OCI-LY1 (cell line): ENCODE measurements at regions not wholly inside any gene's neighbourhood (a gene's known extent, or its start where the extent isn't known, plus 50 kb on each side); places are given as distances from the start of the nearest gene placed in this dataset.

Source experiments
- EZH2 ChIP-seq: fragments of 200-600 bp; sonication (generic), shearing (Covaris generic); IDR thresholded peaks from 2 replicates; pipeline ENCODE4 v1.8.0; 2017; ENCODE audit warnings: borderline replicate concordance, mixed run types, mild to moderate bottlenecking, antibody characterized with exemption, low read length, moderate library complexity, mixed read lengths
- TF ChIP-seq, protein P1 (sequence below): fragments of 200-600 bp; sonication (generic), shearing (Covaris generic); IDR thresholded peaks from 2 replicates; pipeline ENCODE4 v1.5.1; 2017; ENCODE audit warnings: mild to moderate bottlenecking, antibody characterized with exemption, low read length, moderate library complexity, mixed read lengths

DNA sequence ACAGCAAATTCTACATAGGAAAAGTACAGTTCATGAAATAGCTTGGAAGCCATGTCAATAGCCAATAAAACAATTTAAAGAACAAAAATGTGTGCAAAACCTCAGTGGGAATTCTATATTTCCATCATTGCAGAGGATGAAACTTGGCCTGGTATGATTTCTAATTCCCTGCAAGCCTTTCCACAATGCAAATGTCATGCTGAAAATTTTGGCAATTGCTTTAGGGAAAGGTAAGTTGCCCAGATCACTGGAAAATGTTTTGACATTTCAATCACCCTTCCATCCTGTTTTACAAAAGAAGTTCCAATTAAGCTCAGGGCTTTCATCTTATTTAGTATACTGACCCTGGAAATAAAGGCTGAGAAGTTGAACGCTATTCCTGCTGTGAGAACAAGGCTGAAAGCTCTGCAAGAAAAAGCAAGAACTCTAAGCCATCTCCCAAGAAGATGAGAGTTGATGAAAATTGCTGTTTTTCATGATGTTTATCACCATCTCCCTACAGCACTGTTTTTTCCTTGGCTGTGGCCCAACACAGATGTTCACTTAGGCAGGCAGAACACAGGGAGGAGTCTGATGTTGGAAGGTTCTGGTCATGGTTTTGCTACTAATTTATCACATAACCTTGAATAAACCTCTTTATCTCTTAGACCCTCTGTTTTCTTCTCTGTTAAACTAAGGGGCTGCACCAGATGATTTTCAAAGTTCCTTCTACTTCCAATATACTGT is 263.7 kb downstream of the KCTD12 start:
- TF ChIP-seq, protein P1, sequence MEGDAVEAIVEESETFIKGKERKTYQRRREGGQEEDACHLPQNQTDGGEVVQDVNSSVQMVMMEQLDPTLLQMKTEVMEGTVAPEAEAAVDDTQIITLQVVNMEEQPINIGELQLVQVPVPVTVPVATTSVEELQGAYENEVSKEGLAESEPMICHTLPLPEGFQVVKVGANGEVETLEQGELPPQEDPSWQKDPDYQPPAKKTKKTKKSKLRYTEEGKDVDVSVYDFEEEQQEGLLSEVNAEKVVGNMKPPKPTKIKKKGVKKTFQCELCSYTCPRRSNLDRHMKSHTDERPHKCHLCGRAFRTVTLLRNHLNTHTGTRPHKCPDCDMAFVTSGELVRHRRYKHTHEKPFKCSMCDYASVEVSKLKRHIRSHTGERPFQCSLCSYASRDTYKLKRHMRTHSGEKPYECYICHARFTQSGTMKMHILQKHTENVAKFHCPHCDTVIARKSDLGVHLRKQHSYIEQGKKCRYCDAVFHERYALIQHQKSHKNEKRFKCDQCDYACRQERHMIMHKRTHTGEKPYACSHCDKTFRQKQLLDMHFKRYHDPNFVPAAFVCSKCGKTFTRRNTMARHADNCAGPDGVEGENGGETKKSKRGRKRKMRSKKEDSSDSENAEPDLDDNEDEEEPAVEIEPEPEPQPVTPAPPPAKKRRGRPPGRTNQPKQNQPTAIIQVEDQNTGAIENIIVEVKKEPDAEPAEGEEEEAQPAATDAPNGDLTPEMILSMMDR = no peak
- no peak for TF ChIP-seq EZH2
